HG03196 (cell line): ENCODE measurements at regions not wholly inside any gene's neighbourhood (a gene's known extent, or its start where the extent isn't known, plus 50 kb on each side); places are given as distances from the start of the nearest gene placed in this dataset.
"Not testable (repeated sequence)": the region's sequence is repeated elsewhere in the genome, so short reads cannot be mapped to it uniquely, and the experiment has no call there.

ENCODE experiments used
- ATAC-seq: cut with Tn5 transposase; IDR thresholded peaks from one replicate; pipeline ENCODE4 v1.9.1; 2021; ENCODE audit not compliant: unreplicated experiment

- ATAC-seq: no peak
These were observed 594.7 kb downstream of the DIPK2A start for GRCh38 chr3:144566320-144566719.

- ATAC-seq: no peak
These were observed 598.0 kb downstream of the DIPK2A start for GRCh38 chr3:144569651-144570050.

GRCh38 chr3:144583871-144584270 is 612.2 kb downstream of the DIPK2A start:
- ATAC-seq: no peak

- no peak for ATAC-seq
These were observed 613.8 kb downstream of the DIPK2A start for GRCh38 chr3:144585408-144585807.

- no peak for ATAC-seq
These were observed 614.3 kb downstream of the DIPK2A start for GRCh38 chr3:144585953-144586352.

GRCh38 chr3:144586382-144586781 is 614.8 kb downstream of the DIPK2A start:
- ATAC-seq: no peak

- no peak for ATAC-seq
These were observed 619.2 kb downstream of the DIPK2A start for GRCh38 chr3:144590854-144591253.

- no peak for ATAC-seq
These were observed 622.3 kb downstream of the DIPK2A start for GRCh38 chr3:144593881-144594280.

GRCh38 chr3:144620236-144620635 is 648.6 kb downstream of the DIPK2A start:
- ATAC-seq: not testable (repeated sequence)

GRCh38 chr3:144622845-144623244 is 651.2 kb downstream of the DIPK2A start:
- ATAC-seq: no peak

- ATAC-seq: no peak
These were observed 653.0 kb downstream of the DIPK2A start for GRCh38 chr3:144624656-144625055.

GRCh38 chr3:144626835-144627234 is 655.2 kb downstream of the DIPK2A start:
- no peak for ATAC-seq

- no peak for ATAC-seq
These were observed 657.8 kb downstream of the DIPK2A start for GRCh38 chr3:144629381-144629780.

- no peak for ATAC-seq
These were observed 665.2 kb downstream of the DIPK2A start for GRCh38 chr3:144636833-144637232.

- ATAC-seq: no peak
These were observed 666.4 kb downstream of the DIPK2A start for GRCh38 chr3:144638009-144638408.

- ATAC-seq: no peak
These were observed 672.2 kb downstream of the DIPK2A start for GRCh38 chr3:144643771-144644198.

- no peak for ATAC-seq
These were observed 673.7 kb downstream of the DIPK2A start for GRCh38 chr3:144645300-144645699.

GRCh38 chr3:144650380-144650779 is 678.8 kb downstream of the DIPK2A start:
- no peak for ATAC-seq

GRCh38 chr3:144652573-144652972 is 681.0 kb downstream of the DIPK2A start:
- no peak for ATAC-seq

GRCh38 chr3:144655423-144655822 is 683.8 kb downstream of the DIPK2A start:
- no peak for ATAC-seq

- ATAC-seq: no peak
These were observed 688.6 kb downstream of the DIPK2A start for GRCh38 chr3:144660186-144660585.

GRCh38 chr3:144662729-144663128 is 691.1 kb downstream of the DIPK2A start:
- no peak for ATAC-seq
